LoVo (cell line): ENCODE measurements at regions not wholly inside any gene's neighbourhood (a gene's known extent, or its start where the extent isn't known, plus 50 kb on each side); places are given as distances from the start of the nearest gene placed in this dataset.

Experiments used
- DNase-seq: peaks from one replicate; pipeline ENCODE4 v3.0.0-alpha.2; 2016; ENCODE audit warnings: low spot score

DNA sequence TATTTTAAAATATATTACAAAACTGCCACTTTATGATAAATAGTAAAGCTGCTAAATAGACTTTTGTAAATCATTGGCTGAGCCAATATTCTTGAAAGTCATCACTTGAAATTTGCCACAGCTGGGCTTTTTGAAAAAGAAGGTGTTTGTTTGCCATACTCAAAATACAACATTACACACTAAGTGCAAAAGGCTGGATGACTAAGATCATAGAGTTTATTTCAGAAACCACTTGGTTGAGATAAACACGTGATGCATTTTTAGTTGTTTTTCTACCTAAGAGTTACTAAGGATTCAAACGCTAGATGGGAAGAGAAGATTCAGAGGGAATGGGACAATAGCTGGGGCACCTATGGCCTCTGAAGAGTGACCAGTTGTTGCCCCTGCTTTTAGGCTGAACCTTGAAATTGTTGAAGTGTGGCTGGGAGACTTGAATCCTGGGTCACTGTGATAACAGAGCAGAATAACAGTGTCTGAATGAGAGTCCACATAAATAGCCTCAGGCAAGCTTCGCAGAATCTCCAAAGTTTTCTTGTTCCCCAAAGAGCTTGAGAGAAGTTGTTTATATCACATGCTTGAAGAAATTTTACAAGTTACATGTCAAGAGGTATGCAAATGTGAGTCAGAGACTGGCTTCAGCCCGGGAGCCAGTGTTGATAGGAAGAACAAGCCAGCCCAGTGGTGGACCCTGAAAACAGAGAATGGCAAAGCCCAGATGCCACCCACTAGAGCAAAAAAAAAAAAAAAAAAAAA, 409.8 kb downstream of the GPD2 start:
- DNase-seq, result no peak

DNA sequence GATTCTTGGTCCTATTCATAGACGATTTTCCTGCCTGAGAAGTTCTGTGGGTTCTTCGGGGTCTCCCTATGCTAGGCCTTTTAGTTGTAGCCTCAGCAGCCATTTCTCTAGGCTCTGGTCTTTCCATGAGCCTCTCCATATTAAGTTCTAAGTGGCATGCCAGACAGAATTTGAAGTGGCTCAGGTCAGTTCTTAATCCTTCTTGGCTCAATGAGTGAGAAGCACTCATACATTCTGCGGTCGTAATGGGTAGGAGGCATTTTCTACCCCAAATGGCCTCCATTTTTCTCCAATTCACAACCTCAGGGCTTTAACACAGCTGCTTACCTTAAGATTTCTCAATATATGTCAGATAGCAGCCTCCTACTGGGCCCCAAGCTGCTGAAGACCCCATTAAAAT, 405.3 kb upstream of the GALNT5 start:
- DNase-seq, result no peak

DNA sequence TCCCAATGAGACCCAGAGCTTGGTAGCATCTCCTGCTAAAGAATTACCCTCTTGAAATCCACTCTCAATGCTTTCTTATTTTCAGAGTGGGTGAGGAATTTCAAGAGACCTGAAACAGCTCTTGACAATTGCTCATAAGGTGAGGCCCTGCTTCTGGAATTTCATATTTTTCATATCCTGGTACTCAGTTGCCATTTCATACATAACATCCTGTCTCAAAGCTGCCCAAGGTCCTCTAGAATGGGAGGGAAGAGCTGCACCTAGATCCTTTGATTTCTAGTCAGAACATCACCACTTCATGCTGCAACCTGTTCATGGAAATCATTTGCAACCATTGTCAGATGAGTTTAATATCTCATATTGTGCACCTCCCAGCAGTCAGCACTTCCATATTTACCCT, 404.8 kb upstream of the GALNT5 start:
- DNase-seq, result no peak

DNA sequence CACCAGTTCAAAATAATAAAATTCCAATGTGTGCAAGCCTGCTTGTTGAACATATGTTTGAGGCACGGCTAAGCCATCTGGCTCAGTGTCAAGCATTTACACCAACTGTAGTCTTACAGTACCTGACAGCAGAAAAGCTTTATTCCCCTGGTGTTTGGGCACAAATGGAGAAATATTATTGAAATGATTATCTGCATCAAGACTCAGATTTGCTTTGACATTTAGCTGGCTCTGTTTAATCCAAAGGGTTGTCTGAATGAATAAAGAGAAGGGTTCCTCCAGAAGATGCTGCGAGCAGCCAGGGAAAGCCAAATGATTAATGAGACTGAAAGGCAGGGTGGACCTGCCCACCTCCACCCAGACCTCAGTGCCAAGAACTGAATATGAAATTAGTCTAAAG, 393.2 kb upstream of the GALNT5 start:
- DNase-seq, result no peak

DNA sequence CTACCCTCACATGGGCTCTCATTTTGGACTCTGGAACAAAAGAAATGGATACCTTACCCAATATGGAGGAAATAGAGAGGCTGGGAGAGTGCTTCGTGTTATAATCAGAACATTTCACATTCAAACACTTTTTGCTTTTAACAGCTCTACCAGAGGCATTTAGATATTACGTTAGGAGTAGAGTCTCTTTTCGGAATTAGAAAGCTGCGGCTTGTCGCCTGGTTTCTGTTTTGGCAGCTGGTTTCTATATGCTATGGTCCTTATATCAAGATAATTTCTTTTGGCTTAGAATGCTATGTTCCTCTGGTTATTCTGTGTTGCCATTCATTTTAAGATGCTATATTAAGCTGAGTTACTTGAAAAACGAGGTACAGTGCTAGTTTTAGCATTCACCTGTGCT, 392.8 kb upstream of the GALNT5 start:
- no peak for DNase-seq

DNA sequence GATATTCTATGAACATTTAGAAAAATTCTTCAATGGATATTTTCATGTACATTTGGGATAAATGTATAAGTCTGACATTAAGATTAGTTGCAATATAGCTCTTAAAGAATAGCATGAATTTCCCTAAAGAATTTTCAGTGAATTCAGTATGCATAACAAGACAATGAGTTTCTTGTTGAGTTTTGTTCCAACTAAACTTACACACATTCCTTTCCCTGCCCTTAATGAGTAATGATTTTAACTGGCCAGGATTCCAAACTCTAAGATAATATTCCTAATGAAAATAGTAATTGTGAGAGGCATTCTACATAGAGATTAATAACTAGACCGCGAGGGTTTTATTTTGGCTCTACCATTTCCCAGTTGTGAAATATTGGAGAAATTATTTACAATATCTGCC, 390.3 kb upstream of the GALNT5 start:
- no peak for DNase-seq

DNA sequence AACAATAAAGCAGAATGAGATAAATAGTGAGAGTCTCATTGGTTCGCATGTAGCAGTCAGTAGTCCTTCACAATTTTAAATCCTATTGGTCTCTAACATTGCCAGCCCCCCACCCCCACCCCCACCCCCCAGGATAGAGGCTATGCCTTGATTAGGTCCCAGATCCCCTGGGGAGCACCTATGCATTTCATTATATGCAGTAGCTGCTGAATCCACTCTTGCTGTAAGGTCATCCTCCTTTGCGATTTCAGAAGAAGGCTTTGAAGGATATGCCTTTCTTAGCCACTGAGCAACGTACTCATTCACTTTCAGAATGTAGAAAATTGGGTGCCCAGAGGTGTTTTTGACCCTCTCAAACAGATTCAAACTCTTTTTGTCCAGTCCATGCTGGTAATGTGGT, 382.8 kb upstream of the GALNT5 start:
- no peak for DNase-seq

DNA sequence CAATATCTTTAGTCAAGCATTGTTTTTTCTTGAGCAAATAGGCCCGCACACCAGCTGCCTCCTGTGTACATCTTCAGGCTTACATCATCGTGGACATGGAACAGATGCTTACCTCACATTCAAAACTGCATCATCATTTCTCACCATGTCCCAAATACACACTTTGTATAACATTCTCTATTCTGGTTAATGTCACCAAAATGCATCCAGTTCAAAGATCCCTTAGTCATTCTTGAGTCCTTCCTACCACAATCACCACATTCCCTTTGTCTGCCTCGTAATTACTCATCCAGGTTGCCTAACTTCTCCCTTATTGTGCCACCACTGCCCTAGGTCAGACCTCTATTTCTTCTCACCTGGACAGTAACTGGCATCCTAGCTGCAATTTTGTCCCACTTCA, 373.7 kb upstream of the GALNT5 start:
- DNase-seq, result no peak

DNA sequence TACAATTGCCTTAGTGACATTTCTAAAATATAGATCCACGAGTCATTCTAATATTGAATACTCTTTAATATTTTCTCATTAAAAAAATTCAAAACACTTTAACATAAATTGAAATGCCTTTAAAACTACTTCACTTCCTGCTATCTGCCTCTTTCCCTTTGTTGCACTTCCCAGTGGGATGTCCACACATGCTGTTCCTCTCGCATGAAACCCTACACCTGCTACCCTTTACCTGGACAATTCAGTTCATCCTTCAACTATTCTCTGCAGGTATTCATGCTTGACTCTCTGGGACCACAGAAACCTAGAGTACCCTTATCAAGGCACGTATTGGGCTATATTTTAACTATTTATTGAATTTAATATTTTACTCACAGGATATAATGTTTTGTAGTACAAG, 373.3 kb upstream of the GALNT5 start:
- DNase-seq, result no peak

DNA sequence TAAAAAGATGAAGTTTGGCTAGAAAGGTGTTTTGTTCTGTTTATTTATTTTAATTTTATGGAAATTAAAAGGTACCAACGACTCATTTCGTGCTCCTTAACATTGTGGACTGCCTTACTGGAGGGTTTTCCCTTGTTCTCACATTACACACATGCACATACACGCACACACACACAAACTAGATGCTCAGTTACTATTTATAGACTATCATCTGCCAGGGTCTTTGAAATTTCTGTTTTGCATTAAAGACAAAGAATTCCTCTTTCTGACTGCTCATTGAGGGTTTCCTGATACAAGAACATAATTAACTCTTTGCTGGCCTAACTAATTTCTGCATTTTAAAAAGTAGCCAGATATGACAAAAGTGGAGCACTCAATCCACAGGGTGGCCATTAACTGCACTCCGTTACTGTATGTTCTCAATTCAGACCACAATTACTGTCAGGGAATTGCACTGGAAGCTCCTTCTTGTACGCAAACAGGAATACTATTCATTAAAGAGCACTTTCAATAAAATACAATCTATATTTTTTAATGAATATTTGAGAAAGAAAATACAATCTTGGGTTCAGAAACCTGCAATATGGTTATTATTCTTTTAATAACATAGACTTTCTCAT, 366.9 kb upstream of the GALNT5 start:
- no peak for DNase-seq

DNA sequence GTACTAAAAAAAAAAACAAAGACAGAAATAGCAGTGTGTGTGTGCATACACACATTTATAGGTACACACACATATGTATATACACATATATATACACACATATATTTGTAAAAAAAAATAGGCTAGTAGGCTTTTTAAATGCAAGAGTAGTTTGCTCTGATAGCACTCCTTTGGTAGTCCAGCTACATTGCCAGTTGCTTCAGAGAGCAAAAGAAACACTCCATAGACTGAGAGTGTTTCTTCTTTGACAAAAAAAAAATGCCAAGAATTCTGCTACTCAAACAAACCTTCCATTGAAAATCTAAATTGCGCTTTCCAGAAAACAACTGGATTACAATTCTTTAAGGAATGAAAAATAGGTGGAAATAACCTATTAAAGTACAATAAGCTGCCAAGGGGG, 365.9 kb upstream of the GALNT5 start:
- no peak for DNase-seq

DNA sequence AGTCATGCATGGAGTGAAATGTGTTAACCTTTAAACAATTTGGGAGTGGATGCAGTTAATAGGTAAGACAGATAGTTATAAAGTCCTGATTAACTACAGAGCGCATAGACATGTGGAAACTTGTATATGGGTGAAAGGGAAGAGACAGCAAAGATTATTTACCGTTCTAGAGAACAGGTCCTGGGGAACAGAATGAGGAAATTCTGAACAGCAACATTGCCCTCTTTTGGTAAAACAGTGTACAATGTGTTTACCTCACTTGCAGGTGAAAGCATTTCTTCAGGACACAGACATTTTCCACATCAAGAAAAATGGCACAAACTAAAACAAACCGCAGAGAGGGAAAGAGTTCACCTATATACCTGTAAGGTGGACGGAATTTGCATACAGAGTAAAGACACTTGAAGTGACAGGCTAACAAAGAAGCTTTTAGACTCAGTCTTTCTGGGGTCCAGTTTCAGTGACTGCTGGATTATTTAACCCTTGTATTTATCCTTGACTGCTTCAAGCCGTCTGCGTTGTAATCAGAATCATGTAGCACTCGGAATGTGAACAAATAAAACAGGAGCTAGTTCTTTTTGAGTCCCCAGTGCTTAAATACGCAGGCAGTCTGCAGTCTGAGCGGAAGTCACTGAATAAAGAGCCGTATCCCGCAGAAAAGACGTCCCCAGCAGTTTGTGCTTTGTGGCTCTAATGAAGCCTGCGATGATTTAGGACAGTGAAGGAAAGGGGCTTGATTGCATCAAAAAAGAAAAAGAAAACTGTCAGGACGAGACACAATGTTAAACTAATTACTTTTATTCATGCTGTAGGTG, 364.8 kb upstream of the GALNT5 start:
- DNase-seq, result peak; percentile 62

DNA sequence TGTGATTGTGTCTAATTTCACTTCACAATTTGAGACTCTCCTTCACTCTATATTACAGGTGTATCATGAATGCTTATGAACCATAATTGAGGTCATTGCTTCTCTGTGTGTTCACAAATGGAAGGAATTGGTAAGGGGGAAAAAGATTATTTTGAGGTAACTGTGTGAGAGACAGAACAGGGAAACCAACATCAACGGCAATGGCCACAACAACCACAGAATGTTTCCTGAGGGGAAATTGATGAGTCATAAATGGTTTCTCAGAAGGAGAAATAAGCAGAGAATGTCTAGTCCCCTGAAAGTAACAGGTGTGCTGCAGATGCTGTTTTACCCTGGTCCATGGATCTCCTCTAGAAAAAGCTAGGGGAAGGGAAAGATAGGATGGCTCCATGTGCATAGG, 361.2 kb upstream of the GALNT5 start:
- no peak for DNase-seq

DNA sequence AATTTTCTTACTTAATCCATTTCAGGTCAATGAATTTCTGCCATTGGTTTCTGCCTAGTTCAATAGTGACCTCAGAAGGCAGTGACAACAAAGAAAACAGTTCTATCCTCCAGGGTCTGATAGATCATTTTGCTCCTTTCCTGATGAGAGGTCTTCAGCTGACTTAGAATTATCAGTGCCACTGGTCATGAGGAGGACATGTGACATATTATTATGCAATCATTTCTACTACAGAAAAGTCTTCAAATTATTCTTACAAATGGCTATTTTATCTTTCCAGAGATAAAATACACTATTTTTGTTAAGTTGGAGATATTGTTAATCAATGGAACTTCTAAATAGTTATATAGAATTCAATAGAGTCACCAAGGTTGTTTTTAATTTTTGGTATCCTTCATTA, 360.0 kb upstream of the GALNT5 start:
- DNase-seq, result no peak

DNA sequence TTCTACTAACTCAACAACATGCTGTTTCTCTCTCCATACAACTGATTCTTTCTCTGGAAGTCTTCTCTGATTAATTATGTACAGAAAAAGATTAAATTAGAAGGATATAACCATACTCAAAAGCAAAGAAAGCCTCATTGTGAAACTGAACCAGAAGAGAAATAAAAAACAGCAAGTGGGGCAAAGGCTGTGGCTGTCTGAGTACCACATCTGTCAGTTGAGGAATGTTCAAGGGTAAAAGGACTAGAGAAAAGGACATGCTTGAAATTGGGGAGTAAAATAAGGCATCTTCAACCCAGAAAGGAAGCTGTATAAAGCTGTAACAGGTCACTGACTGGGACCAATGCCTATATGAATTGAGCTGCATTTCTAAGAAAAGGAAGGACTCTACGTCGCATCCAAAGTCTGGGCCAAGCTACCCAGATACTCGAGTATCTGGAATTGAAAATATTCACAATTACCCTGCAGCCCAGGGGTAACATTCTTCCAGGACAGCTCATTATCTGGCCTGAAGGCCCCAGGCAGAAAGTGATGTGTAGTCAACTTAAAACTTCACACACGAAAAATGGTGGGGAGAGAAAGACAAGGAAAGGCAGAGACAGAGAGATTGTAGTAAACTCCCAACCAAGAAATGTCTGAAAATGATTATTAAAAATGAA, 356.0 kb upstream of the GALNT5 start:
- no peak for DNase-seq

DNA sequence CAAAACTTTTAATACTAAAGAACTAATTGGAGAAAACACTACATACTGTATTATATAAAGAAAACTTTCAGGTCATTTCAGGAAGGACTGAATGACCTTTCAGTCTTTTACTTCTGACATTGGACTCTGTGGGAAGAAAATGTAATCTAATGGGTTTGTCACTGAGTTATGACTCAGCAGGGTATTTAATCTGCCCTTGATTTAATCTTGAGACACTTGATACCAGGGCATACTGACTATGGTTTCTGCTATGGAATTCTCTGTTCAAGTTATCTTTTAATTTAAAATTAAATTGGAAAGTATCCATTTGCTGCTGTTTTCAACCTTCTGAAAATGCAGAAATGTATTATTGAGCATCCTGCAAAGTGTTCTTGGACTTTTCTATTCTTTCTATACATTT, 354.2 kb upstream of the GALNT5 start:
- no peak for DNase-seq

DNA sequence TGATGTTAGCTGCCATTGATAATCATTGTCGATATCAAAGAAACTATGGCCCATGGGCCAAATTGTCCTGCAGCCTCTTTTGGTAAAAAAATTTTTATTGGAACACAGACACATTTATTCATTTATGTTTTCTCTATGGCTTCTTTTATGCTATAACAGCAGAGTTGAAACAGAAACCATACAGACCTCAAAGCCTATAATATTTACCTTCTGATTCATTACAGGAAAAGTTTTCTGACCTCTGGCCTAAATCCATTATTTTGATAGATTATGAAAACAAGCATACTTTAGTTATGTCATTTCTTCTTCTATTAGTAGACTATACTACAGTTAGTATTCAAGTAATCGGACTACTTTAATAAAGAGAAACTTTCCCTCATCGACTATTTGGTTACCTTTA, 349.7 kb upstream of the GALNT5 start:
- DNase-seq, result no peak

DNA sequence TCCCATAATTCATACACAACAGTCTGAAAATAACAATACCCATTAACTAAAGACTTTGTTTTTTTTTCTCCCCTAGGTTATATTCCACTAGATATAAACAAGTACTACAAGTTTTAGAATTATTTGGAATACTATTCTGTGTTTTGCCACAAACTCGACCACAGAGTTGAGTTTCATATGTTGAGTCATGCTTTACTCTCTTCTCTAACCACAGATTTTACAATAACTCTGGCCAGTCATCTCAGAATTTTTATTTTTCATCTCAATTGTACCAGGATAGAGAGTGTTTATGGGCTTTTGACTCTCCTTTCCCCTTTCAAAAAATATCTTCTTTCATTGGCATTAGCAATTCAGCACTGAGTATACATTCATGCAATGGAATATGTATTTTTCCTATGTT, 348.7 kb upstream of the GALNT5 start:
- no peak for DNase-seq

DNA sequence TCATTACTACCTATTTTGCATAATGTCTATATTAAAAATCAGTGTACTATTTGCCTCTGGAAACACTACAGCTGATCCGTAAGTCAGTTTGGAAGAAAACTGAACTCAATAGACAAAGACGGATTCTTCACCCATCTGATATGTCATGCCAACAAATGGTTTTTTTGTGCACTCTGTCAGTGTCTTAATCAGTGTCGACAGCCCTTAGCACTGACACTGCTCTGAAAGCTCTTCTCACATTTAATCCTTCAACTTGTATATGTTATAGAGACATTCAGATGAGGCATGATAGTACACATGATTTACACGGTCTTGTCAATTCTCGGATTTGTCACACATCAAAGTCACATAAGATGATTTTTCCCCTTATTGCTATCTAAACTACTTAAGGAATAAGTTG, 347.5 kb upstream of the GALNT5 start:
- no peak for DNase-seq

DNA sequence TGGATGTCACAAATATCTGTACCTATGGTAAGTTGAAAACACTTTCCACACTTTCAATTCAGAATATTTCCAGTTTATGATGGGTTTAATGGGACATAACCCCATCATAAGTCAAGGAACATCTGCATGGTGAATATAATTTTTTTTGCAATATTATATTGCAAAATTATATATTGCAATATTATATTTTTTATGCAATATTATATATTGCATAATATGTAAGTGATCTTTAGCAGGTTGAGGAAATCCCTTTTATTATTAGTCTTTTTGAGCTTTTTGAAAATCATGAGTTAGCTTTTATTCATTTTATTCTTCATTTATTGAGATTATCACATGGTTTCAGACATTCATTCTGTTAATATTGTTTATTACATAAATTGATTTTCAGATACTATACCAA, 342.2 kb upstream of the GALNT5 start:
- no peak for DNase-seq

DNA sequence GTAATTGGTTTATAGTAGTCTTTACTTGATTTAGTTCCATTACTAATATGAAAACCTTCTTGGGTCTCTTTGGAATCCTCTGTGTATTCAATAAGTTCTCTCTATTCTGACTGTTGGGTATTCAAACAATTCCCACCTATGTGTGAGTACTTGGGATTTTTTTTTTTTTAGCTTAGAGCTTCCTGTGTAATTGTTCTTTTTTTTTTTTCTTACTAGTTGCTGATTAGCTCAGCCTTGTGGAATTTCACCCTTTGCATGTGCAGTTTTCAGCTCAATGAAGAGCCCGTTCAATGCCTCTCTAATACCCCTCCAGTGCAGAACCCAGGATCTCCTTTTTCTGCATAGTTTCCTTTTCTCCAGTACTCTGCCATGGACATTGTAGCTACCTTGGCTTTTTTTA, 339.1 kb upstream of the GALNT5 start:
- no peak for DNase-seq

DNA sequence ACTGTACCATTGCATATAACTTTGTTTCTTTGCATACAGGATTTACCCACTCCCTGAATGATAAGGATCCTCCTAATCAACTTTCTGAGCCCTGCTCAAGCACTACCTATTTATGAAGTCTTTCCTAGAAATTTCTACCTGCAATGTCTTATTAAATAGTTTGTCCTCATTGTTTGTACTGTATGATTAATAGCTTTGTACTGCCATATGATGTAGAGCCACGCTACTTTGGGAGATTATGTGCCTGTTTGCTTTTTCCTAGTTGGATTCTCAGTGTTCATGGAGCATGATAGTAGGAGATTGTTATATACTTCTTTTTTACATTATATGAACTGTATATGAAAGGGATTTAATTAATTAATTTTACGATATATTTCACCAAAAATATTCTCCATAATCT, 327.1 kb upstream of the GALNT5 start:
- DNase-seq, result no peak
